WTC11 (cell line): ENCODE measurements at regions not wholly inside any gene's neighbourhood (a gene's known extent, or its start where the extent isn't known, plus 50 kb on each side); places are given as distances from the start of the nearest gene placed in this dataset.
"Not testable (repeated sequence)": the region's sequence is repeated elsewhere in the genome, so short reads cannot be mapped to it uniquely, and the experiment has no call there.

Experiments used
- CTCF ChIP-seq: fragments of 200-600 bp; IDR thresholded peaks from 2 replicates; pipeline ENCODE4 v1.8.0; 2022; ENCODE audit warnings: antibody characterized with exemption
- E2F4 ChIP-seq: sonication (generic); formaldehyde crosslinking; IDR thresholded peaks from 2 replicates; pipeline ENCODE4 v1.8.1; 2022; ENCODE audit warnings: low read depth, mild to moderate bottlenecking, moderate library complexity, missing genetic modification reagents, borderline replicate concordance
- MAX ChIP-seq: sonication (generic); formaldehyde crosslinking; IDR thresholded peaks from 2 replicates; pipeline ENCODE4 v1.8.0; 2022; ENCODE audit warnings: mild to moderate bottlenecking, missing genetic modification reagents
- ZNF425 ChIP-seq: fragments of 250-450 bp; sonication (Bioruptor Pico); conservative IDR thresholded peaks from 2 replicates; pipeline ENCODE4 v1.9.0; 2021; ENCODE audit warnings: mild to moderate bottlenecking

GRCh38 chr9:67334727-67335572, 342.6 kb upstream of the SPATA31A3 start:
- not testable (repeated sequence) for TF ChIP-seq CTCF; ZNF425 (CRISPR knock-in tag); MAX; E2F4 (CRISPR knock-in tag)
